Endothelial cell of umbilical vein (primary cell): ENCODE measurements at regions not wholly inside any gene's neighbourhood (a gene's known extent, or its start where the extent isn't known, plus 50 kb on each side); places are given as distances from the start of the nearest gene placed in this dataset.
A peak's percentile ranks its signal among the peaks of the same experiment; 100 is the strongest.

ENCODE experiments used
- BruUV-seq: library from RNA; stranded (reverse); fragments of 400-500 nt; replicated peaks from 2 replicates; lab custom pipeline; 2021; lab: Mats Ljungman, UMichigan
- CTCF ChIA-PET: fragments of 300-600, 350-600 bp; sonication (Branson Sonifier 250); formaldehyde crosslinking; loops from one replicate; lab custom pipeline; 2021; ENCODE audit warnings: antibody characterized with exemption, inconsistent platforms; lab: Charles Lee
- POLR2A ChIA-PET: fragments of 300-600, 350-600 bp; sonication (Branson Sonifier 250); formaldehyde crosslinking; loops from one replicate; lab custom pipeline; 2021; ENCODE audit warnings: antibody characterized with exemption, inconsistent platforms; lab: Charles Lee
- DNase-seq: peaks from one replicate; pipeline ENCODE4 v3.0.0-alpha.2; 2011; ENCODE audit warnings: low read depth, low spot score
- FAIRE-seq: peaks from 2 replicates; lab custom pipeline; 2011; peaks lifted over from hg19 to GRCh38; lab: Jason Lieb, UNC
- H2AFZ ChIP-seq: 2 replicates; pipeline ENCODE4 v1.6.0; 2012; ENCODE audit warnings: low read depth, low read length, control low read depth, inconsistent platforms
- H3K27ac ChIP-seq: 2 replicates; pipeline ENCODE4 v1.5.1; 2011; ENCODE audit warnings: low read depth, mild to moderate bottlenecking, control low read depth, low read length, moderate library complexity; ENCODE audit not compliant: insufficient read depth
- H3K27me3 ChIP-seq, 2 experiments: 2 replicates each; pipeline versions ENCODE4 v1.6.0 to v1.6.1; 2011; ENCODE audit warnings: low read length in 2 of 2, mixed read lengths in 1 of 2; ENCODE audit not compliant: control insufficient read depth in 2 of 2, insufficient read depth in 2 of 2
- H3K36me3 ChIP-seq, 2 experiments: 2 replicates in 1 of 2; 3 replicates in 1 of 2; pipeline ENCODE4 v1.5.1; 2011; ENCODE audit warnings: low read length in 2 of 2, mild to moderate bottlenecking in 1 of 2, moderate library complexity in 1 of 2; ENCODE audit not compliant: control insufficient read depth in 2 of 2, insufficient read depth in 2 of 2; ENCODE audit errors: extremely low read depth in 1 of 2
- H3K4me1 ChIP-seq: 3 replicates; pipeline ENCODE4 v1.5.1; 2011; ENCODE audit warnings: mild to moderate bottlenecking, low read length; ENCODE audit not compliant: control insufficient read depth, insufficient read depth; ENCODE audit errors: extremely low read depth
- H3K4me2 ChIP-seq: 2 replicates; pipeline ENCODE4 v1.6.1; 2011; ENCODE audit warnings: low read length, control low read depth, mixed read lengths; ENCODE audit not compliant: insufficient read depth
- H3K4me3 ChIP-seq, 3 experiments: fragments of 200-600 bp in 1 of 3; sonication (generic), shearing (Covaris generic) in 1 of 3; replicated peaks in 1 of 3; 2 replicates each; pipeline ENCODE4 v1.5.1; 2011 to 2016; ENCODE audit warnings: control low read depth in 3 of 3, low read length in 3 of 3, mild to moderate bottlenecking in 2 of 3, inconsistent platforms in 1 of 3, low read depth in 1 of 3, moderate library complexity in 1 of 3; ENCODE audit not compliant: insufficient read depth in 1 of 3
- H3K79me2 ChIP-seq: 2 replicates; pipeline ENCODE4 v1.6.0; 2012; ENCODE audit warnings: low read length, inconsistent platforms; ENCODE audit not compliant: control insufficient read depth, insufficient read depth
- H3K9ac ChIP-seq: replicated peaks from 2 replicates; pipeline ENCODE3; 2011; ENCODE audit warnings: low read length, control low read depth; ENCODE audit not compliant: insufficient read depth; ENCODE audit errors: extremely low read depth
- H3K9me1 ChIP-seq: replicated peaks from 3 replicates; pipeline ENCODE4 v1.6.0; 2011; ENCODE audit warnings: mild to moderate bottlenecking, low read length; ENCODE audit not compliant: control insufficient read depth, insufficient read depth; ENCODE audit errors: extremely low read depth
- H3K9me3 ChIP-seq: replicated peaks from 2 replicates; pipeline ENCODE4 v1.5.1; 2012; ENCODE audit warnings: low read length, inconsistent platforms; ENCODE audit not compliant: control insufficient read depth, insufficient read depth
- H4K20me1 ChIP-seq: replicated peaks from 2 replicates; pipeline ENCODE3; 2011; ENCODE audit warnings: mild to moderate bottlenecking, low read length; ENCODE audit not compliant: control insufficient read depth, insufficient read depth; ENCODE audit errors: extremely low read depth
- EZH2 ChIP-seq: IDR thresholded peaks from 2 replicates; pipeline ENCODE4 v1.6.1; 2012; ENCODE audit warnings: borderline replicate concordance, low read depth, mild to moderate bottlenecking, moderate library complexity, low read length, inconsistent platforms; ENCODE audit not compliant: severe bottlenecking
- FOS ChIP-seq: IDR thresholded peaks from 2 replicates; pipeline ENCODE4 v1.6.1; 2011; ENCODE audit warnings: mild to moderate bottlenecking, low read length, moderate library complexity, borderline replicate concordance; ENCODE audit not compliant: insufficient read depth
- GATA2 ChIP-seq: IDR thresholded peaks from 2 replicates; pipeline ENCODE4 v1.7.0; 2011; ENCODE audit warnings: low read depth, mild to moderate bottlenecking, moderate library complexity, mixed read lengths, low read length; ENCODE audit not compliant: insufficient read length, insufficient read depth
- JUN ChIP-seq: IDR thresholded peaks from 2 replicates; pipeline ENCODE4 v1.6.1; 2011; ENCODE audit warnings: borderline replicate concordance, low read depth; ENCODE audit not compliant: insufficient read length, insufficient read depth
- MAX ChIP-seq: IDR thresholded peaks from 2 replicates; pipeline ENCODE4 v1.6.1; 2011; ENCODE audit not compliant: insufficient read depth, insufficient read length
- MYC ChIP-seq: IDR thresholded peaks from one replicate; pipeline ENCODE4 v1.6.1; 2011; ENCODE audit warnings: mild to moderate bottlenecking, low read depth, low read length
- POLR2AphosphoS5 ChIP-seq: IDR thresholded peaks from 2 replicates; pipeline ENCODE4 v1.6.1; 2012; ENCODE audit warnings: low read depth, mild to moderate bottlenecking, control low read depth, low read length, moderate library complexity; ENCODE audit not compliant: insufficient read depth
- dilution Hi-C: fragments of 300-500 bp; cut with MboI; formaldehyde crosslinking; loops from one replicate; pipeline ENCODE4 v1.15.0; 2019; ENCODE audit warnings: low sequenced_read_pairs; ENCODE audit not compliant: extremely low pct_ligation_motif_present
- intact Hi-C: fragments of 100-400 bp; cut with micrococcal nuclease; formaldehyde crosslinking; loops from one replicate; pipeline ENCODE4 v1.10.0; 2022
- TF ChIP-seq, protein P1 (sequence below), 2 donors: IDR thresholded peaks; 1 replicate in 1 of 2; 2 replicates in 1 of 2; pipeline ENCODE4 v1.5.1; 2011; ENCODE audit warnings: low read length in 2 of 2, mild to moderate bottlenecking in 2 of 2, moderate library complexity in 2 of 2, control low read depth in 1 of 2, inconsistent platforms in 1 of 2, low read depth in 1 of 2; ENCODE audit not compliant: insufficient read depth in 1 of 2; ENCODE audit errors: extremely low read depth in 1 of 2

DNA sequence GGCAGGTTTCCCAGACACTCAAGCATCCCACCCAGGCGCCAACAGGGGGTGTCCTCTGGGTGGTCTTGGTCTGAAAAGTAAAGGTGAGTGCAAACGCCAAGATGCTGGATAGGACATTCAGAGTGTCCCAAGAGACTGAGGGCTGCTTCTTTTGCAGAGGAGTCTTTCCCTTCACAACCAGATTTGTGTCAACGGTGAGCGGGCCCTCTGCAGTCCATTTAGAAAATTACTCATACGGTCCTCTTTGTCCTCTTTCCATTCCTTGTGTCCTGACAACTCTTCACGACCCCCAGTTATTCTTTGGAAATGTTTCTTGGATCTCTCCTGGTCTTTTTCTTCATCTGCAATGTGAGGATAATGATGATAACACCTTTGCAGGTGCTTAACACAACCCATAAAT lies 257.8 kb downstream of the CDC5L start:
- DNase-seq = no peak
- ChIA-PET POLR2A (no interaction called here), CTCF (interaction anchor here (0.6 to 4.3 kb wide), 5 partner anchors 10 to 1069 kb away, joined by 3 to 61 read pairs (median 4); no protein-coding TSS in a partner anchor)
- BruUV-seq = no TSS peak
- no peak for FAIRE-seq
- no peak overlapping the region for H3K4me2 ChIP-seq
- H3K4me3 ChIP-seq = no peak overlapping the region
- no peak overlapping the region for H2AFZ ChIP-seq
- H3K9me1 ChIP-seq = no peaks in the 10 kb centered on the region
- no peak overlapping the region for H3K9ac ChIP-seq
- no peaks in the 10 kb centered on the region for H3K79me2 ChIP-seq
- no peaks in the 10 kb centered on the region for H3K9me3 ChIP-seq
- no peaks in the 10 kb centered on the region for H4K20me1 ChIP-seq
- no peaks in the 10 kb centered on the region for H3K36me3 ChIP-seq
- no peak for TF ChIP-seq MAX
- TF ChIP-seq MYC = no peak
- TF ChIP-seq, protein P1, sequence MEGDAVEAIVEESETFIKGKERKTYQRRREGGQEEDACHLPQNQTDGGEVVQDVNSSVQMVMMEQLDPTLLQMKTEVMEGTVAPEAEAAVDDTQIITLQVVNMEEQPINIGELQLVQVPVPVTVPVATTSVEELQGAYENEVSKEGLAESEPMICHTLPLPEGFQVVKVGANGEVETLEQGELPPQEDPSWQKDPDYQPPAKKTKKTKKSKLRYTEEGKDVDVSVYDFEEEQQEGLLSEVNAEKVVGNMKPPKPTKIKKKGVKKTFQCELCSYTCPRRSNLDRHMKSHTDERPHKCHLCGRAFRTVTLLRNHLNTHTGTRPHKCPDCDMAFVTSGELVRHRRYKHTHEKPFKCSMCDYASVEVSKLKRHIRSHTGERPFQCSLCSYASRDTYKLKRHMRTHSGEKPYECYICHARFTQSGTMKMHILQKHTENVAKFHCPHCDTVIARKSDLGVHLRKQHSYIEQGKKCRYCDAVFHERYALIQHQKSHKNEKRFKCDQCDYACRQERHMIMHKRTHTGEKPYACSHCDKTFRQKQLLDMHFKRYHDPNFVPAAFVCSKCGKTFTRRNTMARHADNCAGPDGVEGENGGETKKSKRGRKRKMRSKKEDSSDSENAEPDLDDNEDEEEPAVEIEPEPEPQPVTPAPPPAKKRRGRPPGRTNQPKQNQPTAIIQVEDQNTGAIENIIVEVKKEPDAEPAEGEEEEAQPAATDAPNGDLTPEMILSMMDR (IDR thresholded peaks at IDR 0.05; ENCODE audit: extremely low read depth in 1 of 2, insufficient read depth in 1 of 2, low read depth in 1 of 2, low read length in 2 of 2) = peak in 1 of 2 donors; percentile 1
- no peak for TF ChIP-seq FOS
- TF ChIP-seq EZH2 = no peak
- no peak for TF ChIP-seq GATA2
- TF ChIP-seq POLR2AphosphoS5 = no peak
- TF ChIP-seq JUN = no peak
- no peaks in the 10 kb centered on the region for H3K4me1 ChIP-seq
- no peak overlapping the region for H3K27ac ChIP-seq
- intact Hi-C loops = no loop called here
- dilution Hi-C loops = no loop called here
- peaks cover 0 to 2% of the 10 kb centered on the region in 2 experiments for H3K27me3 ChIP-seq
